ENCODE measurements at regions not wholly inside any gene's neighbourhood (a gene's known extent, or its start where the extent isn't known, plus 50 kb on each side); places are given as distances from the start of the nearest gene placed in this dataset.
A peak's percentile ranks its signal among the peaks of the same experiment; 100 is the strongest.

DNA sequence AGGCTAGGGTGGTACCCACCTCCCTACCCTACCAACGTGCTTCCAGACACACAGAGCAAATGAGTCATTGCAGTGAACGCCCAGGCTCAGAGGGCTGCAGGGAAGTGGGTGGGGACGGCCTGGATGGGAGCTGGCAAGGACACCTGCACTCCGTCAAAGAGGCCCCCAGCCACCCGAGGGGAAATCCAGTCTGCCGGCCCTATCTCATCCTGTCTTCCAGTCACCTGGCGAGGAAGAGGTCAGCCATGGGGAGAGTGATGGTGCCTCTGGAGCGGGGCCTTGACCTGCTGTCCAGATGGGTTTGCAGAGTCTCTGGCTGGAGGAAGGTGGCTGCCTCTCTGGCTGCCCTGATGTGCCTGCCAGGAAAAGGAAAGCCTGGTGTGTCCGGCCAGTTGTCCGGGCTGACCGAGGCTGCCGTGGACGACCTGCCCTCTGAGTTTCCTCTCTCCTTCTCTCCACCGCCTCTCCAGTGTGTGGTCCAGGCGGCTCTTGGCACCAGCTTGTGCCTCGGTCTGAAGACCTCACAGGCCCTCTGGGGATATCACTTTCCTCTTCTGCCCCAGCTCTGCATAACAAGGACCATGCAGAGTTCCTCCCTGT lies 209.7 kb upstream of the COPS8 start:
- ChIA-PET POLR2A (ENCODE audit: partially characterized antibody) (no interaction called here), CTCF (ENCODE audit: partially characterized antibody) (interaction anchor here (1.2 to 2.5 kb wide), 2 partner anchors 10 to 13 kb away, joined by 4 to 7 read pairs; no protein-coding TSS in a partner anchor)
- no peak overlapping the region for H3K9ac ChIP-seq (replicated peaks in 1 of 4; ENCODE audit: extremely low read depth in 1 of 4, low read depth in 3 of 4, low read length in 3 of 4)
- no peak overlapping the region for H4K5ac ChIP-seq (ENCODE audit: insufficient read length, low read depth, low read length)
- DNase-seq (ENCODE audit: low read depth in 1 of 2, low spot score in 2 of 2) (peak in 1 of 2 experiments; percentile 39), FAIRE-seq (no peak)
- no peak overlapping the region for H3K18ac ChIP-seq (ENCODE audit: extremely low read depth, low read length)
- no peaks in the 10 kb centered on the region; a peak in 1 of 4 replicates for H3K9me3 ChIP-seq (ENCODE audit: insufficient read depth in 2 of 2, low read depth in 1 of 2, low read length in 1 of 2)
- no peak overlapping the region for H2BK120ac ChIP-seq (replicated peaks; ENCODE audit: low read depth, low read length)
- H2AK5ac ChIP-seq (ENCODE audit: low read depth, low read length) = no peak overlapping the region
- H3K79me1 ChIP-seq (ENCODE audit: low read depth, low read length) = no peaks in the 10 kb centered on the region
- no peak overlapping the region for H2BK20ac ChIP-seq (ENCODE audit: low read length)
- H3K4me3 ChIP-seq (ENCODE audit: extremely low read depth in 1 of 4, insufficient read depth in 2 of 4, low read depth in 3 of 4, low read length in 4 of 4) = no peak overlapping the region
- no peak overlapping the region for H2BK5ac ChIP-seq (ENCODE audit: low read depth, low read length)
- 91% methylated on average over 16 of the region's 16 CpGs; no CpG with 5 or more reads in 1 of the 2 experiments for WGBS, 2 experiments (ENCODE audit: extremely low coverage in 1 of 2, insufficient coverage in 1 of 2, insufficient read length in 1 of 2, insufficient replicate concordance in 2 of 2, low coverage in 1 of 2, low lambda C conversion rate in 2 of 2, missing lambda C conversion rate in 1 of 2)
- H3K4me1 ChIP-seq (replicated peaks in 1 of 4; ENCODE audit: control insufficient read depth in 3 of 4, insufficient read depth in 4 of 4, low read length in 3 of 4) = no peaks in the 10 kb centered on the region; a peak in 1 of 7 replicates
- H3K79me2 ChIP-seq (ENCODE audit: control insufficient read depth in 1 of 2, insufficient read depth in 2 of 2, low read length in 2 of 2) = no peaks in the 10 kb centered on the region
- H3K14ac ChIP-seq (ENCODE audit: insufficient read length) = no peak overlapping the region
- H3K23me2 ChIP-seq (ENCODE audit: low read depth, low read length) = no peaks in the 10 kb centered on the region
- H2AFZ ChIP-seq (ENCODE audit: low read length) = peak overlapping the region; percentile 57; the same call in 1 of the 2 replicates
- H3K36me3 ChIP-seq (ENCODE audit: control insufficient read depth in 2 of 4, insufficient read depth in 4 of 4, low read length in 3 of 4) = no peaks in the 10 kb centered on the region
- H3K4ac ChIP-seq (replicated peaks; ENCODE audit: insufficient read length, low read depth, low read length) = no peak overlapping the region
- H2BK12ac ChIP-seq (ENCODE audit: low read depth, low read length) = no peak overlapping the region
- H4K8ac ChIP-seq (ENCODE audit: extremely low read depth, insufficient read depth, low read length) = no peak overlapping the region
- no peak overlapping the region for H3K4me2 ChIP-seq (ENCODE audit: insufficient read depth in 1 of 2, low read depth in 2 of 2, low read length in 2 of 2)
- H3K56ac ChIP-seq (replicated peaks; ENCODE audit: insufficient read length, low read depth, low read length) = no peak overlapping the region
- no peak overlapping the region for H2BK15ac ChIP-seq (ENCODE audit: low read length)
- H4K20me1 ChIP-seq (replicated peaks in 1 of 2; ENCODE audit: control insufficient read depth in 1 of 2, insufficient read depth in 2 of 2, low read length in 2 of 2) = no peaks in the 10 kb centered on the region
- H3K27ac ChIP-seq (ENCODE audit: low read depth, low read length) = no peak overlapping the region
- H4K91ac ChIP-seq (replicated peaks; ENCODE audit: insufficient read length, low read length) = no peak overlapping the region
- H3K23ac ChIP-seq (ENCODE audit: insufficient read length) = no peak overlapping the region
- no peaks in the 10 kb centered on the region for H3K27me3 ChIP-seq (replicated peaks in 1 of 4; ENCODE audit: control insufficient read depth in 3 of 4, extremely low read depth in 1 of 4, insufficient read depth in 3 of 4, low read length in 3 of 4)
- TF ChIP-seq, protein P1, sequence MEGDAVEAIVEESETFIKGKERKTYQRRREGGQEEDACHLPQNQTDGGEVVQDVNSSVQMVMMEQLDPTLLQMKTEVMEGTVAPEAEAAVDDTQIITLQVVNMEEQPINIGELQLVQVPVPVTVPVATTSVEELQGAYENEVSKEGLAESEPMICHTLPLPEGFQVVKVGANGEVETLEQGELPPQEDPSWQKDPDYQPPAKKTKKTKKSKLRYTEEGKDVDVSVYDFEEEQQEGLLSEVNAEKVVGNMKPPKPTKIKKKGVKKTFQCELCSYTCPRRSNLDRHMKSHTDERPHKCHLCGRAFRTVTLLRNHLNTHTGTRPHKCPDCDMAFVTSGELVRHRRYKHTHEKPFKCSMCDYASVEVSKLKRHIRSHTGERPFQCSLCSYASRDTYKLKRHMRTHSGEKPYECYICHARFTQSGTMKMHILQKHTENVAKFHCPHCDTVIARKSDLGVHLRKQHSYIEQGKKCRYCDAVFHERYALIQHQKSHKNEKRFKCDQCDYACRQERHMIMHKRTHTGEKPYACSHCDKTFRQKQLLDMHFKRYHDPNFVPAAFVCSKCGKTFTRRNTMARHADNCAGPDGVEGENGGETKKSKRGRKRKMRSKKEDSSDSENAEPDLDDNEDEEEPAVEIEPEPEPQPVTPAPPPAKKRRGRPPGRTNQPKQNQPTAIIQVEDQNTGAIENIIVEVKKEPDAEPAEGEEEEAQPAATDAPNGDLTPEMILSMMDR (IDR thresholded peaks at IDR 0.05; ENCODE audit: control extremely low read depth in 1 of 3, insufficient read depth in 1 of 3, low read depth in 1 of 3, low read length in 3 of 3) = no peak
- no peak for TF ChIP-seq HDAC2 (IDR thresholded peaks at IDR 0.05; ENCODE audit: borderline replicate concordance in 1 of 2, low read depth in 2 of 2, low read length in 2 of 2)
- TF ChIP-seq EGR1 (IDR thresholded peaks at IDR 0.05; ENCODE audit: borderline replicate concordance, low read depth, low read length) = no peak
- TF ChIP-seq, protein P2, sequence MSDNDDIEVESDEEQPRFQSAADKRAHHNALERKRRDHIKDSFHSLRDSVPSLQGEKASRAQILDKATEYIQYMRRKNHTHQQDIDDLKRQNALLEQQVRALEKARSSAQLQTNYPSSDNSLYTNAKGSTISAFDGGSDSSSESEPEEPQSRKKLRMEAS (IDR thresholded peaks at IDR 0.05) = no peak
- TF ChIP-seq CHD2 (IDR thresholded peaks at IDR 0.05; ENCODE audit: low read length) = no peak
- TF ChIP-seq EP300 (IDR thresholded peaks at IDR 0.05; ENCODE audit: borderline replicate concordance in 1 of 2, low read depth in 2 of 2, low read length in 2 of 2) = no peak
- TF ChIP-seq ZNF274 (IDR thresholded peaks at IDR 0.05; ENCODE audit: borderline replicate concordance, extremely low read depth, low read length) = no peak
- no peak for TF ChIP-seq MAFK (IDR thresholded peaks at IDR 0.05; ENCODE audit: low read depth, low read length)
- TF ChIP-seq BACH1 (IDR thresholded peaks at IDR 0.05; ENCODE audit: low read length) = no peak
- TF ChIP-seq ASH2L (IDR thresholded peaks at IDR 0.05; ENCODE audit: low read length) = no peak
- no peak for TF ChIP-seq KDM4A (IDR thresholded peaks at IDR 0.05; ENCODE audit: low read depth, low read length, severe bottlenecking)

Data from H1 (cell line).